ENCODE measurements at regions not wholly inside any gene's neighbourhood (a gene's known extent, or its start where the extent isn't known, plus 50 kb on each side); places are given as distances from the start of the nearest gene placed in this dataset.

GRCh38 chr1:29896300-29896699 is 660.0 kb downstream of the PTPRU start:
- Histone ChIP-seq H3K4me3 (replicated peaks in 1 of 3; ENCODE audit: insufficient read depth in 1 of 3, low read depth in 2 of 3, low read length in 3 of 3) (no peak overlapping the region), H2AFZ (ENCODE audit: low read length) (no peak overlapping the region), H3K4me1 (ENCODE audit: insufficient read depth, low read length) (no peaks in the 10 kb centered on the region), H4K20me1 (ENCODE audit: insufficient read depth, low read length) (no peaks in the 10 kb centered on the region), H3K27ac (ENCODE audit: extremely low read length, insufficient read depth, low read length) (no peak overlapping the region), H3K9ac (ENCODE audit: insufficient read depth, low read depth, low read length) (no peak overlapping the region), H3K36me3 (replicated peaks in 1 of 2; ENCODE audit: control insufficient read depth in 1 of 2, insufficient read depth in 2 of 2, low read length in 2 of 2) (no peaks in the 10 kb centered on the region), H3K79me2 (ENCODE audit: insufficient read depth, low read length) (no peaks in the 10 kb centered on the region), H3K9me3 (ENCODE audit: low read length) (no peaks in the 10 kb centered on the region), H3K27me3 (ENCODE audit: control insufficient read depth in 1 of 2, insufficient read depth in 2 of 2, low read length in 2 of 2) (peaks cover 0 to 11% of the 10 kb centered on the region in 2 experiments; a peak in 2 of 5 replicates), H3K4me2 (ENCODE audit: low read depth, low read length) (no peak overlapping the region)
- BruUV-seq (replicated peaks) = no TSS peak
- POLR2A ChIA-PET = no interaction called here
- peak; percentile 51; the same call in 1 of the 2 replicates for TF ChIP-seq ZNF768 (CRISPR knock-in tag; IDR thresholded peaks at IDR 0.05)
- no peak for TF ChIP-seq ZFAT (CRISPR knock-in tag; conservative IDR thresholded peaks at IDR 0.05)
- FAIRE-seq = no peak
- 0% methylated on average over 3 of the region's 3 CpGs for WGBS (ENCODE audit: low lambda C conversion rate)
- in situ Hi-C loops (cut with HindIII; ENCODE audit: extremely low pct_ligation_motif_present, low pct_unique_long_range_greater_than_20kb) = no loop called here
- intact Hi-C loops (cut with micrococcal nuclease; ENCODE audit: unreplicated experiment) = no loop called here
- no peak for ATAC-seq
- no peak for DNase-seq (ENCODE audit: low spot score)
- CTCF ChIA-PET (ENCODE audit: low intra/inter-chr PET ratio, low total read pairs) = no interaction called here

- Histone ChIP-seq H3K36me3 (replicated peaks in 1 of 2; ENCODE audit: control insufficient read depth in 1 of 2, insufficient read depth in 2 of 2, low read length in 2 of 2) (no peaks in the 10 kb centered on the region), H3K9me3 (ENCODE audit: low read length) (no peaks in the 10 kb centered on the region), H3K9ac (ENCODE audit: insufficient read depth, low read depth, low read length) (no peak overlapping the region), H4K20me1 (ENCODE audit: insufficient read depth, low read length) (no peaks in the 10 kb centered on the region), H3K27ac (ENCODE audit: extremely low read length, insufficient read depth, low read length) (no peak overlapping the region), H3K4me1 (ENCODE audit: insufficient read depth, low read length) (no peaks in the 10 kb centered on the region), H3K4me2 (ENCODE audit: low read depth, low read length) (no peak overlapping the region), H2AFZ (ENCODE audit: low read length) (no peak overlapping the region), H3K79me2 (ENCODE audit: insufficient read depth, low read length) (no peaks in the 10 kb centered on the region), H3K27me3 (ENCODE audit: control insufficient read depth in 1 of 2, insufficient read depth in 2 of 2, low read length in 2 of 2) (peaks cover 0 to 2% of the 10 kb centered on the region in 2 experiments; a peak in 2 of 5 replicates), H3K4me3 (replicated peaks in 1 of 3; ENCODE audit: insufficient read depth in 1 of 3, low read depth in 2 of 3, low read length in 3 of 3) (no peak overlapping the region)
- in situ Hi-C loops (cut with HindIII; ENCODE audit: extremely low pct_ligation_motif_present, low pct_unique_long_range_greater_than_20kb) (no loop called here), intact Hi-C loops (cut with micrococcal nuclease; ENCODE audit: unreplicated experiment) (no loop called here)
- 3% methylated on average over 4 of the region's 4 CpGs for WGBS (ENCODE audit: low lambda C conversion rate)
- ATAC-seq = no peak
- POLR2A ChIA-PET = no interaction called here
- FAIRE-seq = no peak
- no peak for DNase-seq (ENCODE audit: low spot score)
- CTCF ChIA-PET (ENCODE audit: low intra/inter-chr PET ratio, low total read pairs) = no interaction called here
- no TSS peak for BruUV-seq (replicated peaks)
- no peak for TF ChIP-seq KAT2B (IDR thresholded peaks at IDR 0.05; ENCODE audit: borderline replicate concordance, low read depth, low read length)
- TF ChIP-seq MAF1 (CRISPR knock-in tag; IDR thresholded peaks at IDR 0.05; ENCODE audit: borderline replicate concordance) = no peak
- no peak for TF ChIP-seq REXO4 (CRISPR knock-in tag; IDR thresholded peaks at IDR 0.05; ENCODE audit: borderline replicate concordance)
- TF ChIP-seq ZNF770 (CRISPR knock-in tag; IDR thresholded peaks at IDR 0.05) = no peak
- no peak for TF ChIP-seq ZNF407 (CRISPR knock-in tag; IDR thresholded peaks at IDR 0.05; ENCODE audit: not compliant biosample characterization)
Measured at GRCh38 chr1:29895201-29895600, 658.9 kb downstream of the PTPRU start.
